ENCODE measurements at regions not wholly inside any gene's neighbourhood (a gene's known extent, or its start where the extent isn't known, plus 50 kb on each side); places are given as distances from the start of the nearest gene placed in this dataset.

DNA sequence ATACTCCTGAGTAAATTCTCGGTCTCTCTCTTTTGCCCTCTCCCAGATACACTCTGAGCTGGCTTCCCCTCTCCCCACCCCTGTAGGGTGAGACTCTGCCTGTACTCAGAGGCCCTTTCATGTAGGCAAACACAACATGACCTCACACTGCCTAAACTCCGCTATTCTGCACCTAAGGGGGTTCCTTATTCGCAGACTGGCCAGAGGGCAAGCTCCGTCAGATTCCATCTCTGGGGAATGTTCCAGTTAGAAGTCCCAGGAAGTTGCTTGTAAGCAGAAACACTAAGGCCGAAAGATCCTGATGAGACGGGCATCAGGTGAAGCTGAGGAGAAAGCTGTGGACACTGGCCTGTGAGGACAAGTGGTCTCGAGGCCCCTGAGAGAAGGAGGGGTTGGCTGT, 165.9 kb downstream of the KTN1 start:
- H3K27me3 ChIP-seq (ENCODE audit: control insufficient read depth, insufficient read depth, low read length, poor library complexity, severe bottlenecking), result peaks cover 26% of the 10 kb centered on the region
- peaks cover 29% of the 10 kb centered on the region for H3K4me1 Mint-ChIP-seq
- DNase-seq, result no peak
- TF ChIP-seq, protein P1, sequence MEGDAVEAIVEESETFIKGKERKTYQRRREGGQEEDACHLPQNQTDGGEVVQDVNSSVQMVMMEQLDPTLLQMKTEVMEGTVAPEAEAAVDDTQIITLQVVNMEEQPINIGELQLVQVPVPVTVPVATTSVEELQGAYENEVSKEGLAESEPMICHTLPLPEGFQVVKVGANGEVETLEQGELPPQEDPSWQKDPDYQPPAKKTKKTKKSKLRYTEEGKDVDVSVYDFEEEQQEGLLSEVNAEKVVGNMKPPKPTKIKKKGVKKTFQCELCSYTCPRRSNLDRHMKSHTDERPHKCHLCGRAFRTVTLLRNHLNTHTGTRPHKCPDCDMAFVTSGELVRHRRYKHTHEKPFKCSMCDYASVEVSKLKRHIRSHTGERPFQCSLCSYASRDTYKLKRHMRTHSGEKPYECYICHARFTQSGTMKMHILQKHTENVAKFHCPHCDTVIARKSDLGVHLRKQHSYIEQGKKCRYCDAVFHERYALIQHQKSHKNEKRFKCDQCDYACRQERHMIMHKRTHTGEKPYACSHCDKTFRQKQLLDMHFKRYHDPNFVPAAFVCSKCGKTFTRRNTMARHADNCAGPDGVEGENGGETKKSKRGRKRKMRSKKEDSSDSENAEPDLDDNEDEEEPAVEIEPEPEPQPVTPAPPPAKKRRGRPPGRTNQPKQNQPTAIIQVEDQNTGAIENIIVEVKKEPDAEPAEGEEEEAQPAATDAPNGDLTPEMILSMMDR (conservative IDR thresholded peaks at IDR 0.05), result no peak
- no peak overlapping the region for H3K27ac ChIP-seq (ENCODE audit: low read depth, low read length)
- no peak overlapping the region for H3K27ac Mint-ChIP-seq
- no peaks in the 10 kb centered on the region for H3K9me3 Mint-ChIP-seq
- peaks cover 33% of the 10 kb centered on the region for H3K27me3 Mint-ChIP-seq (ENCODE audit: insufficient read depth)
- H3K4me3 Mint-ChIP-seq, result no peak overlapping the region
- H3K9me3 ChIP-seq (ENCODE audit: control insufficient read depth, low read length), result no peaks in the 10 kb centered on the region
- peaks cover 8% of the 10 kb centered on the region for H3K4me1 ChIP-seq (ENCODE audit: control insufficient read depth, insufficient read depth, low read length)
- H3K4me3 ChIP-seq (ENCODE audit: low read length), result no peak overlapping the region
- no peak overlapping the region for H3K9ac ChIP-seq (ENCODE audit: extremely low read depth, low read length, poor library complexity, severe bottlenecking)
- no peaks in the 10 kb centered on the region for H3K36me3 ChIP-seq (ENCODE audit: control insufficient read depth, insufficient read depth, low read length)
- no peaks in the 10 kb centered on the region for H3K36me3 Mint-ChIP-seq (ENCODE audit: low read depth)
- 94 to 97% methylated on average over 5 to 7 of the region's 7 CpGs for WGBS, 2 experiments (ENCODE audit: insufficient coverage in 1 of 2, insufficient read length in 1 of 2)

DNA sequence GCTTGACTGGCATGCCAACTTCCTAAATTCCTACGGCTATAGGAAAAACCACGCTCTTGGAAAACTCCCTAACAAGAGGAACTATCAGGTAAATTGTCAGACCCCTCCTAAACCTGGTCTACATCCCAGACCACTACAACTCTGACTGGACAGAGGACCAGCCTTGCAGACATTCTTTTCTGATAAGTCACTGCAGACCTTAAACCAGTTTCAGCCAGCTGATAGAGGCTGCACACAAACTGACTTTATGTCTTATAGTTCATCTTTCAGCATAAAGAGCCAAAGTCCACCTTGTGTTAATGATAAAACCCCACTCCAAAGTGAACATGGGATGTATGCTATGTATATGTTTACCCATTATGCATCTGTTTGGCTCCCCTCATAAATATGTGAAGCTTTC, 166.6 kb downstream of the KTN1 start:
- H3K27ac Mint-ChIP-seq, result no peak overlapping the region

DNA sequence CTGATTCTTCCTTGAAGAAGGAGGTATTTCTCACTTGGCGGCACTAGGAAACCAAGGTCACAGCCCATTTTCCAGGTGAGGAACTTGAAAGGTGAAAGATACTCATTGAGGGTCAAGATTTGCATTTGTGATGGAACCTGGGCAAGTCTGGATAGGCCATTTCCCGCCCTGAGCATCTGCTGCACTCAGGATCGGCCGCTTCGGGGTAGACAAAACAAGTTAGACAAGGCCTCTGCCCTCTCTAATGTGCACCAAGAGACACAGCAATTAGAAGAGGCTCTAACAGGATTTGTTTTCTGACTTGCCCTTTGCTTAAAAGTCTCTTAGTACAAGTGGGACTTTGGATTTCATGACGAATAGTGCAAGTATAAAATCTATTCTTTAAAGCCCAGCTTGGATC, 167.2 kb downstream of the KTN1 start:
- TF ChIP-seq, protein P1 (conservative IDR thresholded peaks at IDR 0.05), result no peak
- no peak overlapping the region for H3K27ac ChIP-seq (ENCODE audit: low read depth, low read length)
- Mint-ChIP-seq H3K4me1 (peaks cover 31% of the 10 kb centered on the region), H3K4me3 (no peak overlapping the region), H3K27me3 (ENCODE audit: insufficient read depth) (peaks cover 31% of the 10 kb centered on the region), H3K27ac (no peak overlapping the region), H3K9me3 (no peaks in the 10 kb centered on the region), H3K36me3 (ENCODE audit: low read depth) (no peaks in the 10 kb centered on the region)
- DNase-seq, result no peak
- no peaks in the 10 kb centered on the region for H3K36me3 ChIP-seq (ENCODE audit: control insufficient read depth, insufficient read depth, low read length)
- no peak overlapping the region for H3K4me3 ChIP-seq (ENCODE audit: low read length)
- peaks cover 8% of the 10 kb centered on the region for H3K4me1 ChIP-seq (ENCODE audit: control insufficient read depth, insufficient read depth, low read length)
- H3K27me3 ChIP-seq (ENCODE audit: control insufficient read depth, insufficient read depth, low read length, poor library complexity, severe bottlenecking), result peaks cover 26% of the 10 kb centered on the region
- H3K9ac ChIP-seq (ENCODE audit: extremely low read depth, low read length, poor library complexity, severe bottlenecking), result no peak overlapping the region
- no peaks in the 10 kb centered on the region for H3K9me3 ChIP-seq (ENCODE audit: control insufficient read depth, low read length)
- 79 to 93% methylated on average over 3 to 6 of the region's 6 CpGs for WGBS, 2 experiments (ENCODE audit: insufficient coverage in 1 of 2, insufficient read length in 1 of 2)

More for the DNA sequence above, 166.6 kb downstream of the KTN1 start:
- DNase-seq, result no peak
- no peak overlapping the region for H3K27ac ChIP-seq (ENCODE audit: low read depth, low read length)
- TF ChIP-seq, protein P1 (conservative IDR thresholded peaks at IDR 0.05), result no peak
- H3K27me3 ChIP-seq (ENCODE audit: control insufficient read depth, insufficient read depth, low read length, poor library complexity, severe bottlenecking), result peaks cover 26% of the 10 kb centered on the region
- H3K9ac ChIP-seq (ENCODE audit: extremely low read depth, low read length, poor library complexity, severe bottlenecking), result no peak overlapping the region
- Mint-ChIP-seq H3K4me3 (no peak overlapping the region), H3K9me3 (no peaks in the 10 kb centered on the region), H3K27me3 (ENCODE audit: insufficient read depth) (peaks cover 33% of the 10 kb centered on the region), H3K4me1 (peaks cover 29% of the 10 kb centered on the region), H3K36me3 (ENCODE audit: low read depth) (no peaks in the 10 kb centered on the region)
- 98% methylated on average over 2 of the region's 2 CpGs; no CpG with 5 or more reads in 1 of the 2 experiments for WGBS, 2 experiments (ENCODE audit: insufficient coverage in 1 of 2, insufficient read length in 1 of 2)
- no peaks in the 10 kb centered on the region for H3K36me3 ChIP-seq (ENCODE audit: control insufficient read depth, insufficient read depth, low read length)
- peaks cover 8% of the 10 kb centered on the region for H3K4me1 ChIP-seq (ENCODE audit: control insufficient read depth, insufficient read depth, low read length)
- H3K9me3 ChIP-seq (ENCODE audit: control insufficient read depth, low read length), result no peaks in the 10 kb centered on the region
- no peak overlapping the region for H3K4me3 ChIP-seq (ENCODE audit: low read length)
